ENCODE measurements at regions not wholly inside any gene's neighbourhood (a gene's known extent, or its start where the extent isn't known, plus 50 kb on each side); places are given as distances from the start of the nearest gene placed in this dataset.
"Not testable (repeated sequence)": the region's sequence is repeated elsewhere in the genome, so short reads cannot be mapped to it uniquely, and the experiment has no call there.

GRCh38 chr7:67358738-67359137 lies 362.1 kb downstream of the TYW1 start:
- intact Hi-C loops (cut with micrococcal nuclease), result not testable (repeated sequence)

GRCh38 chr7:67359900-67360299 lies 363.3 kb downstream of the TYW1 start:
- intact Hi-C loops (cut with micrococcal nuclease), result no loop called here

- intact Hi-C loops (cut with micrococcal nuclease), result no loop called here
Observed at GRCh38 chr7:67361150-67361549, 364.5 kb downstream of the TYW1 start.

GRCh38 chr7:67364441-67365017 lies 367.9 kb downstream of the TYW1 start:
- intact Hi-C loops (cut with micrococcal nuclease), result no loop called here

- intact Hi-C loops (cut with micrococcal nuclease), result no loop called here
Observed at GRCh38 chr7:67371429-67372305, 375.0 kb downstream of the TYW1 start.

GRCh38 chr7:67373389-67373788 lies 376.8 kb downstream of the TYW1 start:
- intact Hi-C loops (cut with micrococcal nuclease), result not testable (repeated sequence)

- intact Hi-C loops (cut with micrococcal nuclease), result no loop called here
Observed at GRCh38 chr7:67375427-67375826, 378.8 kb downstream of the TYW1 start.

- intact Hi-C loops (cut with micrococcal nuclease), result no loop called here
Observed at GRCh38 chr7:67377939-67378862, 381.6 kb downstream of the TYW1 start.

GRCh38 chr7:67380326-67380725 lies 383.7 kb downstream of the TYW1 start:
- intact Hi-C loops (cut with micrococcal nuclease), result no loop called here

- intact Hi-C loops (cut with micrococcal nuclease), result no loop called here
Observed at GRCh38 chr7:67380858-67381257, 384.2 kb downstream of the TYW1 start.

GRCh38 chr7:67387851-67388250 lies 391.2 kb downstream of the TYW1 start:
- intact Hi-C loops (cut with micrococcal nuclease), result no loop called here

GRCh38 chr7:67391168-67391567 lies 394.5 kb downstream of the TYW1 start:
- intact Hi-C loops (cut with micrococcal nuclease), result no loop called here

- intact Hi-C loops (cut with micrococcal nuclease), result no loop called here
Observed at GRCh38 chr7:67392596-67393438, 396.2 kb downstream of the TYW1 start.

- intact Hi-C loops (cut with micrococcal nuclease), result no loop called here
Observed at GRCh38 chr7:67393903-67394302, 397.3 kb downstream of the TYW1 start.

GRCh38 chr7:67398916-67399315 lies 402.3 kb downstream of the TYW1 start:
- intact Hi-C loops (cut with micrococcal nuclease), result no loop called here

GRCh38 chr7:67401492-67401891 lies 404.9 kb downstream of the TYW1 start:
- intact Hi-C loops (cut with micrococcal nuclease), result no loop called here

- intact Hi-C loops (cut with micrococcal nuclease), result no loop called here
Observed at GRCh38 chr7:67402280-67402679, 405.6 kb downstream of the TYW1 start.

- intact Hi-C loops (cut with micrococcal nuclease), result no loop called here
Observed at GRCh38 chr7:67406976-67407375, 410.3 kb downstream of the TYW1 start.

- intact Hi-C loops (cut with micrococcal nuclease), result no loop called here
Observed at GRCh38 chr7:67407392-67408071, 410.9 kb downstream of the TYW1 start.

GRCh38 chr7:67408109-67408508 lies 411.5 kb downstream of the TYW1 start:
- intact Hi-C loops (cut with micrococcal nuclease), result no loop called here

Measured in T-helper 2 cell treated with Interferon-gamma antibody and Interleukin-4, amounts not matched to agents 100 ng/mL and 5 ng/mL, for 36 hours (primary cell).